Activated effector memory CD4-positive, alpha-beta T cell treated with anti-CD3 and anti-CD28 coated beads, Interleukin-2, amount 50 U/mL, for 16 hours (primary cell): ENCODE measurements at regions not wholly inside any gene's neighbourhood (a gene's known extent, or its start where the extent isn't known, plus 50 kb on each side); places are given as distances from the start of the nearest gene placed in this dataset.
"Not testable (repeated sequence)": the region's sequence is repeated elsewhere in the genome, so short reads cannot be mapped to it uniquely, and the experiment has no call there.

ENCODE experiments used
- DNase-seq: peaks from one replicate; pipeline ENCODE4 v3.0.0-alpha.2; 2020

DNA sequence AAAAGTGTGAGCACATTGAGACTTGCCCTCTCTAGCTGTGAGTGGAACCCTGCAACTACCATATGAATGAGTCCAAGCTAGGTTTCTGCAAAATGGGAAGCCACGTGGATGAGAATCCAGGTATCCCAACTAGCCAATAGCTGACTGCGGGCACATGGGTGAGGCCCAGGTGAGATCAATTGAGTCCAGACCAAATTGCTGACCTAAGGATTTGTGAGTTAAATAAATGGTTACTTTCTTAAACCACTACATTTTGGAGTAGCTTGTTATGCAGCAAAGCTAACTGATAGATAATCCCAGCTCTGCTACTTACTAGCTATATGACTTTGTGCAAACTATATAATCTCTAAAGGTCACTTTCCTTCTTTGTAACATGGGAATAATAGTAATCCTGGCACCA is 150.3 kb upstream of the LCORL start:
- DNase-seq: no peak

DNA sequence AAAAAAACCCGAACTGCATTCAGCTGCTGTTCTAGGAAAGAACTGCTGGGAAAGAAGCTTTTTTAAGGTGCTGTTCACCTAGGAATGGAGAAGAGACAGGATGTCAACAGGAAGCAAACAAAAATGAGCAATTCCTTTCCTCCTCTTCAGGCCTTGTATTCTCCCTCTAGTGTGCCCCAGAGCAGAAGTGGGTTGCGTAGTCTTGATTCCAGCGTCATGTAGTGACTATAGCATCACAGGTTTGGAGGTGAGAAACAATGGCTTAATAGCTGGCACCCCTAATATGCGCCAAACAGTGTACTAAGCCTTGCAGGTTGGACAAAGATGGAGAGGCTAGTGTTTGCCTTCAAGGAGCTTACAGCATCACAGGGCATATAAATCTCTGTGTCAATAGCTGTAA is 146.3 kb upstream of the LCORL start:
- no peak for DNase-seq

DNA sequence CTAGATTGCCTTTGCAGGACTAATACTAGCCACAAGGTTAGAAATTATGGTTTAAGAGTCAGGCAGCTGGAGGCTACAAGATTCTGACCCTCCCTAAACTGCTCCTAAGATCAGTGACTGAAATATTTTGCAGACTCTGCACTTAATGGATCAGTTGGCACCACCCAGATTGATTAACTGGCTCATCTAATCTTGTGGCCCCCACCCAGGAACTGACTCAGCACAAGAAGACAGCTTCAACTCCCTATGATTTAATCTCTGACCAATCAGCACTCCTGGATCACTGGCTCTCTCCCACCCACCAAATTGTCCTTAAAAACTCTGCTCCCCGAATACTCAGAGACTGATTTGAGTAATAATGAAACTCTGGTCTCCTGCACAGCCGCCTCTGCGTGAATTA is 145.4 kb upstream of the LCORL start:
- no peak for DNase-seq

GRCh38 chr4:18162453-18162852 is 140.9 kb upstream of the LCORL start:
- DNase-seq: no peak

- DNase-seq: not testable (repeated sequence)
Observed at GRCh38 chr4:18159117-18159912, 137.8 kb upstream of the LCORL start.

- no peak for DNase-seq
Observed at GRCh38 chr4:18155067-18156041, 133.8 kb upstream of the LCORL start.

DNA sequence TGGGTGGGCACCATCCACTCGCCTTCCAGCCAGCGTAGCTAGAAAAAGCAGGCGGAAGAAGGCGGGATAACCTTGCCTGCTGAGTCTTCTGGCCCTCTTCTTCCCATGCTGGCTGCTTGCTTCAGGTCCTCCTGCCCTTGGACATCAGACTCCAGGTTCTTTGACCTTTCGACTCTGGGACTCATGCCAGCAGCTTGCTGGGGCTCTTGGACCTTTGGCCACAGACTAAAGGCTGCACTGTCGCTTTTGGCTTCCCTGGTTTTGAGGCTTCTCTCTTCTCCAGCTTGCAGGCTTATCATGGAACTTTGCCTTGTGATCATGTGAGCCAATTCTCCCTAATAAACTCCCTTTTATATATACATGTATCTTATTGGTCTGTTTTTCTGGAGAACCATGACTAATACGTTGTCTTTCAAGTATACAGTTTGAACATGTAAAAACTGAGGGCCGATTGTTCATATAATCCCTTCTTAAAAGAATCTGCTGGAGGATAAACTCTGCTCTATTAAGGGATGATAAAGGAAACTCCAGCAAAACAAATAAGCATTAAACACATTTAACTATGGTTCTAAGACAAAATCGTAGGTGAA is 116.6 kb upstream of the LCORL start:
- DNase-seq: no peak

- DNase-seq: no peak
Observed at GRCh38 chr4:18134111-18134510, 112.6 kb upstream of the LCORL start.

DNA sequence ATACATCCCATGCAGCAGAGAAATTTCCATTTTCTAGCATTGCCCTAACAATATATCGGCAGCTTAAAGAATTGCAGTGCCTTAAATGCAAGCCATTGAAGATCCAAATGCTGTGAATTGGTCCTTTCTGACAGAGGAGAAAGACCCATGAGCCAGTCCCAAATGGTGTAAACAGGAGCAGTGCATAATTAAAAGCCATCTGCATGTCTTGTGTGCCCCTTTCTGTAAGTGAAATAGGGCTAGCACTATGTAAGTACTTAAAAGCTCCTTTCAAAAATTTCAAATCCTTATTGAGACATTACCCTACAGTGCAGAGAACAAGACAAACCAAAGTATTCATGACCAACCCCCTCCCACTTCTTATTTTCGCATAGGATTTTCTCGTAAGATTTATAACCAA is 108.7 kb upstream of the LCORL start:
- no peak for DNase-seq

- DNase-seq: no peak
Observed at GRCh38 chr4:18128241-18128640, 106.7 kb upstream of the LCORL start.

GRCh38 chr4:18127030-18127429 is 105.5 kb upstream of the LCORL start:
- no peak for DNase-seq

- DNase-seq: no peak
Observed at GRCh38 chr4:18113710-18114331, 92.3 kb upstream of the LCORL start.

GRCh38 chr4:18111081-18111480 is 89.5 kb upstream of the LCORL start:
- no peak for DNase-seq

- DNase-seq: no peak
Observed at GRCh38 chr4:18110099-18110498, 88.5 kb upstream of the LCORL start.

- DNase-seq: no peak
Observed at GRCh38 chr4:18109676-18110075, 88.1 kb upstream of the LCORL start.

- DNase-seq: not testable (repeated sequence)
Observed at GRCh38 chr4:18107848-18108528, 86.4 kb upstream of the LCORL start.

DNA sequence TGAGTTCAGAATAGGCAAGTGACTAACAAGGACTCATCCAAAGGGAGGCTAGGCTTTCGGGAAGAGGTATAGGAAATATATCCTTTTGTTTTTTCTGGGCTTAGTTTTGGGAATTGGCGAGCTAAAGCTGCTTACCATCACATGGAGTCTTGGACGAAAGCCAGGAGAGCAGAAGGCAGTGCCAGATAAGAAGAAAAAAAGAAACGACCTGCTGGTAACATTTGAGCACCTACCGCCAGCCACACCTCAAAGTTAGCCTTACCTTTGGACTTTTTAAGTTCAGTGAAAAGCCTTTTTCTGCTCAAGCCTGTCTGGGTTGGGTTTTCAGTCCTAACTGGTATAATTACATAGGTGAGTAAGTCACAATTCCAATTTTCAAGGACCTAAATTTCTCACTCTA is 85.1 kb upstream of the LCORL start:
- no peak for DNase-seq

- DNase-seq: no peak
Observed at GRCh38 chr4:18105030-18106011, 83.8 kb upstream of the LCORL start.

DNA sequence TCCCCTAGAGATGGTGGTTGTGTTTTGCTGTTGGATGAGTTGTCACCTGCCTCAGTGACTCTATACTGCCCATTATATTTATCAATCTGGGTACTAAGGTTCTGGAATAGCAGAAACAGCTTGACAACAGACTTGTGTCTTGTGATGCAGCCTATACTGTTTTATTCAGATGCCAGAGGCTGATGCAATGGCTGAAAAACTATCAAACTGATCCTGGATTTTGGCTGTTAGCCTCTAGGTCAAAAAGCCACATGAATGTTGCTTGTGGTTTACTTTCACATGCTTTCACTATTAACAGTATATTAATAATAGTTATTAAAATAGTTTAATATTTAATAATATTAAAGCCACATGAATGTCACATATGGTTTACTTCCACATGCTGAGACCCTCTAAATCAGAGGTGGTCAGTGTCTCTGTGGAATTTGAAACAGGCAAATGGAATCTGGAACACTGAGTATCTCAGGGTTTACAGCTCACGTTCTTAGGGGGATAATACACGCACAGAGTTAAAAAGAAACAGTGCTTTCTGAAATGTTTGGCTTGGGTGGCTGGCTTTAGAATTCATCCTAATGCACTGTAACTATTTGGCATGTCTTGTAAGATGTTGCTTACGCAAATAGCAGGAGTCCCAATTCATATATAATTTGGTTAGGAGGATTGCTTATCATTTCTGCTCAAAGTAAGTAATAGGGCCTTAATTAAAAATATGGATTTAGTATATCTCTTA is 82.5 kb upstream of the LCORL start:
- no peak for DNase-seq

DNA sequence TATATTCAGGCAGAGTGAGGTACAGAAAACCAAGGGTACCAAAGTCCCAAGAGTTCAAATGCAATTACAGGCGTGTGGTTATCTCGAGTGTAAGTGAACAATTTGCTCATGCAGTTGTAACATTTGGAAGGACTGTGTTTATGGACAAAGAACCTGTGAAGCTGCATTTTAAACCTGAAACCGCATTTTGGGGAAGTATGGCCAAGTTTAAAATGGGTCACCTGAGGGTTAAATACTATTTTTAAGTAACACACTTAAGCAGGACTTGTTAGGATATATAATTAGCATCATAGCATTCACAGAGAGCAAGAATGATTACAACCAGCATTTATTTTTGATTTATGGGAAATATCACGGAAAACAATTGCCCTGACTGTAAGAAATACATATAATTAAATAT is 79.1 kb upstream of the LCORL start:
- DNase-seq: no peak

DNA sequence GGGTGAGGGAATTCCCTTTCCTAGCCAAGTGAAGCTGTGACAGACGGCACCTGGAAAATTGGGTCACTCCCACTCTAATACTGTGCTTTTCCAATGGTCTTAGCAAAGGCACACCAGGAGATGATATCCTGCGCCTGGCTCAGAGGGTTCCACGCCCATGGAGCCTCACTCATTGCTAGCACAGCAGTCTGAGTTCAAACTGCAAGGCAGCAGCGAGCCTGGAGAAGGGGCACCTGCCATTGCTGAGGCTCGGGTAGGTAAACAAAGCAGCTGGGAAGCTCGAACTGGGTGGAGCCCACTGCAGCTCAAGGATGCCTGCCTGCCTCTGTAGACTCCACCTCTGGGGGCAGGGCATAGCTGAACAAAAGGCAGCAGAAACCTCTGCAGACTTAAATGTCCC is 68.9 kb upstream of the LCORL start:
- DNase-seq: not testable (repeated sequence)
